HUES48 (cell line): ENCODE measurements at regions not wholly inside any gene's neighbourhood (a gene's known extent, or its start where the extent isn't known, plus 50 kb on each side); places are given as distances from the start of the nearest gene placed in this dataset.

Source experiments
- H3K27ac ChIP-seq: one replicate; pipeline ENCODE4 v1.7.0; 2013; ENCODE audit warnings: low read depth, low read length, inconsistent platforms
- H3K27me3 ChIP-seq: 2 replicates; pipeline ENCODE4 v1.6.1; 2013; ENCODE audit warnings: mild to moderate bottlenecking, low read length; ENCODE audit not compliant: control insufficient read depth, insufficient read depth
- H3K36me3 ChIP-seq: 2 replicates; pipeline ENCODE4 v1.6.1; 2013; ENCODE audit warnings: low read length; ENCODE audit not compliant: control insufficient read depth, insufficient read depth
- H3K4me1 ChIP-seq: 2 replicates; pipeline ENCODE4 v1.6.1; 2013; ENCODE audit warnings: mild to moderate bottlenecking, low read length; ENCODE audit not compliant: control insufficient read depth, insufficient read depth
- H3K4me3 ChIP-seq: 2 replicates; pipeline ENCODE4 v1.5.1; 2013; ENCODE audit warnings: mild to moderate bottlenecking, low read depth, low read length
- H3K9ac ChIP-seq: 2 replicates; pipeline ENCODE4 v1.6.1; 2013; ENCODE audit warnings: mild to moderate bottlenecking, low read depth, low read length, moderate library complexity
- H3K9me3 ChIP-seq: 2 replicates; pipeline ENCODE4 v1.6.1; 2013; ENCODE audit warnings: low read length; ENCODE audit not compliant: control insufficient read depth, insufficient read depth

DNA sequence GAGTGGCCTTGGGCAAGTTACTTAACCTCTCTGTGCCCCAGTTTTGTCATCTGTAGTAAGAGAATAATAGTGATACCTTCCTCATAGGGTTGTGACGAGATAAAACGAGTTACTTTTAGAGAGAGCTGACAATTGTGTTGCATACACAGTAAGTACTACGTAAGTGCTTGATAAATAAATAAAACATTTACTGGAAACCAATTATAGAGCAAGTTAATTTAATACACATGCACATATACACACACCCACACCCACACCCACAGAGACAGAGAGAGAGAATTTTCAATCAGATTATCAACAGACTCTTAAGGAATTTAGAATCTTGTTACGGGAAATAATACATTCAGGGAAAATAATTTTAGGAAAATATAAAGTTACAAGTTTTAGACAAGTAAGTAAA lies 1045.8 kb upstream of the TENM4 start:
- no peaks in the 10 kb centered on the region for H3K27me3 ChIP-seq
- no peaks in the 10 kb centered on the region for H3K36me3 ChIP-seq
- H3K27ac ChIP-seq, result no peak overlapping the region
- no peaks in the 10 kb centered on the region for H3K9me3 ChIP-seq
- no peaks in the 10 kb centered on the region for H3K4me1 ChIP-seq
- H3K9ac ChIP-seq, result no peak overlapping the region
- no peak overlapping the region for H3K4me3 ChIP-seq

DNA sequence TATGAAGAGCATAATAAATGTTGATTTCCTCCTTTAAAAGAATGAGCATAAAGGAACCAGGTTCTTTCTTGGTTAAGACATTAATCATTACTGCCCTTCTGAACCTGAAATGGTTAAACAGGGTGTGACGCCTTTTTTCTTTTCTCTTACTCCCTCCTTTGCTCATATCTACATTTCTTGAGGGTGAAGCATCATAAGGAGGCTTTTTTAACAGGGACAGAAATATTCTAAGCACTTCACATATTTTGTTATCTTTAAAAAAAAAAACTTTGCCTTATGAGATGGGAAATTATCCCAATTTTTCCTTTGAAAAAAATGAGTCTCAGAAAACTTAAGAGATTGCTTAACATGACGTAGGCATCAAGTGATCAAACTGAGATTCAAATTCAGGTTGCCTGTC lies 1036.3 kb upstream of the TENM4 start:
- Histone ChIP-seq H3K4me3 (no peak overlapping the region), H3K27me3 (no peaks in the 10 kb centered on the region)

DNA sequence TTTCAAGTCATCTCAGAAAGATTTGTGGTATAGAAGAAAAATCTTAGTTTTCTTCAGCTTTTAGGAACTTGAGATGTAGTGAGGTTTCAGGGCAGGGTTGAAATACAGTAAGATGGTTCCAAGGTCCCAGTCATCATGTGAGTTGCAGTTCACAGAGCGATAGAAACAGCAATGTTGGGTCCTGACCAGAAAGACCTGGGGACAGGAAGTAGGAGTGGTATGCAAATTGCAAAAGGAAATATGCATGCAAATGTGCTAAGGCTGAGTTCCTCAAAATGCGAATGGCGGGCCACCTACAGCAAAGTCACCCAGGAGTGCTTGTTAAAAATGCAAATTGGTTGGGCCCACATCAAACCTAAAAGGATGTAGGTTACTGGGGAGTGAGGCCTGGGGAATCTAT lies 1032.7 kb upstream of the TENM4 start:
- H3K9ac ChIP-seq, result no peak overlapping the region
- peak overlapping the region; percentile 10; the same call in 1 of the 2 replicates for H3K4me3 ChIP-seq
- H3K9me3 ChIP-seq, result no peaks in the 10 kb centered on the region
- peaks cover 16% of the 10 kb centered on the region for H3K4me1 ChIP-seq
- no peaks in the 10 kb centered on the region for H3K36me3 ChIP-seq
- no peak overlapping the region for H3K27ac ChIP-seq
- no peaks in the 10 kb centered on the region for H3K27me3 ChIP-seq

More for the DNA sequence above, 1036.3 kb upstream of the TENM4 start:
- Histone ChIP-seq H3K9ac (no peak overlapping the region), H3K4me1 (peaks cover 16% of the 10 kb centered on the region), H3K27ac (no peak overlapping the region), H3K9me3 (no peaks in the 10 kb centered on the region), H3K36me3 (no peaks in the 10 kb centered on the region)

- Histone ChIP-seq H3K4me1 (peaks cover 16% of the 10 kb centered on the region), H3K9me3 (no peaks in the 10 kb centered on the region), H3K36me3 (no peaks in the 10 kb centered on the region), H3K4me3 (no peak overlapping the region), H3K27me3 (no peaks in the 10 kb centered on the region), H3K27ac (no peak overlapping the region), H3K9ac (no peak overlapping the region)
These were observed 1029.0 kb upstream of the TENM4 start for GRCh38 chr11:80469871-80470270.

GRCh38 chr11:80466570-80466969 lies 1025.7 kb upstream of the TENM4 start:
- Histone ChIP-seq H3K4me1 (no peaks in the 10 kb centered on the region), H3K9ac (no peak overlapping the region), H3K9me3 (no peaks in the 10 kb centered on the region), H3K36me3 (no peaks in the 10 kb centered on the region), H3K27ac (no peak overlapping the region), H3K4me3 (no peak overlapping the region), H3K27me3 (no peaks in the 10 kb centered on the region)

DNA sequence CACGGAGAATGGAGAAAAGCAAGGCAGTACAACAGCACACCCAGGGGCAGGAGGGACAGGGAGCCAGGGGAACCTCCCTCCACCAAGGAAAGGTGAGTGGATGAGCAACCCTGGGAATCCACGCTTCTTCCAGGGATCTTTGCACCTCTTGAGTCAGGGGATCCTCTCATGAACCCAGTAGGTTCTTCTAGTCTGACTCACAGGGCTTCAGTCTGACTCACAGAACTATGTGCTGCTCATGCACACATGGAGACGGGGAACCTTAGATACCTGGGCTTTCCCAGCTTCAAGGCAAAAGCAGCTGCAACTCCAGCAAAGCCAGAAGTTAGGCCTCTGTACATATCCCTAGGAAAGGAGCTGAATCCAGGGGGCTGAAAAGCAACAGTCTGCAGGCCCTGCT lies 1021.4 kb upstream of the TENM4 start:
- Histone ChIP-seq H3K4me3 (no peak overlapping the region), H3K9me3 (no peaks in the 10 kb centered on the region), H3K4me1 (peaks cover under 1% of the 10 kb centered on the region; the same call in 1 of the 2 replicates), H3K9ac (no peak overlapping the region), H3K27me3 (no peaks in the 10 kb centered on the region), H3K36me3 (no peaks in the 10 kb centered on the region), H3K27ac (no peak overlapping the region)

DNA sequence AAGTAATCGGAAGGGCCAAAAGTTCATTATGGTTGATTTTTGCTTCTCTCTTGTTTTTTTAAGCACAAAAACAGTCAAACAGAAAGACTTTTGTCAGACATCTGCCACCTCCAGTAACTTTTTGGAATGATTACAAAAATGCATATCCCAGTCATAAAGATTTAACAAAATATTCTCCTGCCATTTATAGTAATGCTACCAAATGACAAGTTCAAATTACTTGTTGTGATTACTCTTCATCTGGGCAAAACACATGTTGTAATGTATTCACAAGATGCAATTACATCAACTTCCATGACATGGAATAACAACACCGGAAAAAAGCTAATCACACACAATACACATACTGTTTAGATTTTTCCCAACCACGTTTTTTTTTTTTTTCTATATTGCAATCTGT lies 1017.5 kb upstream of the TENM4 start:
- H3K9ac ChIP-seq, result no peak overlapping the region
- H3K9me3 ChIP-seq, result no peaks in the 10 kb centered on the region
- H3K4me1 ChIP-seq, result peaks cover 16% of the 10 kb centered on the region; the same call in 1 of the 2 replicates
- H3K36me3 ChIP-seq, result no peaks in the 10 kb centered on the region
- no peak overlapping the region for H3K27ac ChIP-seq
- no peaks in the 10 kb centered on the region for H3K27me3 ChIP-seq
- no peak overlapping the region for H3K4me3 ChIP-seq

DNA sequence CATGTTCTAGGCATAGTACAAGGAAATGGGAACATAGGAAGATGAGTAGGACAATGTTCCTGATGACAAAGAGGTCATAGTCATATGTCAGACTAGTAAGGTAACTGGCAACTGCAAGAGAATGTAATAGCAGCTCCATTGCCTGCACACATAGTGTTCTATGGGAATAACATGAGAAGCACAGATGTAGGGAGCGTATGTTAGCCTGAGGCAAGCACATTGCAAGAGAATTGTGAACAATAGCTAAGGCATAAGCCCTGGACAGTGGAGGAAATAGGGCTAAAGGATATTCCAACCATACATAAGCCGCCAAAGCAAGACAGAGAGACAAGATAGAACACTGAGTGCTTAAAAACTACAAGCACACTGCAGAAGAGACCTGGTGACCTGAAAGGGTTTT lies 1017.0 kb upstream of the TENM4 start:
- Histone ChIP-seq H3K9ac (no peak overlapping the region), H3K9me3 (no peaks in the 10 kb centered on the region), H3K27ac (no peak overlapping the region), H3K36me3 (no peaks in the 10 kb centered on the region), H3K4me3 (no peak overlapping the region), H3K4me1 (peaks cover 16% of the 10 kb centered on the region; the same call in 1 of the 2 replicates), H3K27me3 (no peaks in the 10 kb centered on the region)

DNA sequence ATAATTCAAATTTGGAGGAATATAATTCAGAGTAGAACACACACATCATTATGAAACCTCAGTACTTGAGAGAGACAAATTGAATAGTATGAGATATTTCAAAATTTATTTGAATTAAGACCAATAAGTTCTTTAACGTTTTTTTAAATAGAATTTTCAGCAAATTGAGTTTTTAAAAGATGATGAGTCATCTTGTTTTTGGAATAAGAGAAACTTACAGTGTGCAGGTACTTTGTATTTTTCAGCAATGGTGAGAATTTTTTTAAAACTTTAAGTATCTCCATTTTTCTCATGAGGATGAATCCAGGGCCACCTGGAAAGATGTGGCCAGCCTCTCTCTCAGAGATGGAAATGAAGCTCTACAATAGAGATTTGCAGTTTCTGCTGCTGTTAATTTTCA lies 1015.0 kb upstream of the TENM4 start:
- Histone ChIP-seq H3K36me3 (no peaks in the 10 kb centered on the region), H3K27ac (no peak overlapping the region), H3K27me3 (no peaks in the 10 kb centered on the region), H3K4me1 (peaks cover 16% of the 10 kb centered on the region; the same call in 1 of the 2 replicates), H3K9me3 (no peaks in the 10 kb centered on the region), H3K4me3 (no peak overlapping the region), H3K9ac (no peak overlapping the region)

GRCh38 chr11:80451105-80451504 lies 1010.3 kb upstream of the TENM4 start:
- Histone ChIP-seq H3K36me3 (no peaks in the 10 kb centered on the region), H3K27ac (no peak overlapping the region)

DNA sequence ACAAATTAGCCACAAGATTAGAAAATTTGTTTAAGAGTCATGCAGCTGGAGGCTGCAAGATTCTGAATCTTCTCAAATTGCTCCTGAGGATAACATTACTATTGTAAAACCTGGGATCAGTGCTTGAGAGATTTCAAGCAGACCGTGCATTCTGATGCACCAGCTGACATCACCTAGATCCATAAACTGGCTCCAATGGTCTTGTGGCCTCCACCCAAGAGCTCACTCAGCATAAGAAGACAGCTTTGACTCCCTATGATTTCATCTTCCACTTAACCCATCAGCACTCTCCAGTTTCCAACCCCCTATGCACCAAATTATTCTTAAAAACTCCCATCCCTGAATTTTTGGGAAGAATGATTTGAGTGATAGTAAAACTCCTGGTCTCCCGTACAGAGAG lies 1007.9 kb upstream of the TENM4 start:
- Histone ChIP-seq H3K36me3 (no peaks in the 10 kb centered on the region), H3K9me3 (no peaks in the 10 kb centered on the region), H3K4me1 (no peaks in the 10 kb centered on the region), H3K27ac (no peak overlapping the region), H3K27me3 (no peaks in the 10 kb centered on the region), H3K9ac (no peak overlapping the region), H3K4me3 (no peak overlapping the region)

More at GRCh38 chr11:80451105-80451504, 1010.3 kb upstream of the TENM4 start:
- H3K4me1 ChIP-seq, result peaks cover 7% of the 10 kb centered on the region; the same call in 1 of the 2 replicates
- H3K4me3 ChIP-seq, result no peak overlapping the region
- no peaks in the 10 kb centered on the region for H3K9me3 ChIP-seq
- no peak overlapping the region for H3K9ac ChIP-seq
- H3K27me3 ChIP-seq, result no peaks in the 10 kb centered on the region

DNA sequence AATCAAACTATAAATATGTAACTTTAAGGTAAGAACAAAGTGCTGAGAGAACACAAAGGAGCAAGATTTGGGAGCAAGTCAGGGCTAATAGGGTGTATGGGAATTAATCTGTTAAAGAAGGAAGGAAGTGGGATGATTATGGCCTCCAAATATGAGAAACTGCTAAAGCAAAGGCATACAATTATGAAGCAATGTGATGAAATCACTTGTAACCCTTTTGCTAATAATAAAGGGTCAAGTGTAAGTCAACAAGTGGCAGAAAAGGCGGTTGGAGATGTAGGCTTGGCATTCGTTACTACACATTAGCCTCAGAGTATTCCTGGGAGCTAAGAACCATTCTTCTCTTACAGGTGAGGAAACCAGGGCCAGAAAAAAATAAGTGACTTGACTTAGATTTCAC lies 1002.3 kb upstream of the TENM4 start:
- Histone ChIP-seq H3K36me3 (no peaks in the 10 kb centered on the region), H3K9me3 (no peaks in the 10 kb centered on the region), H3K4me1 (no peaks in the 10 kb centered on the region), H3K4me3 (no peak overlapping the region), H3K9ac (no peak overlapping the region), H3K27ac (no peak overlapping the region), H3K27me3 (no peaks in the 10 kb centered on the region)
